ENCODE measurements at regions not wholly inside any gene's neighbourhood (a gene's known extent, or its start where the extent isn't known, plus 50 kb on each side); places are given as distances from the start of the nearest gene placed in this dataset.

GRCh38 chr3:80470433-80470832 lies 702.6 kb upstream of the ROBO1 start:
- DNase-seq (ENCODE audit: low spot score in 2 of 2): no peak
- H3K4me3 ChIP-seq: no peak overlapping the region
- no peaks in the 10 kb centered on the region for H3K4me1 ChIP-seq
- H3K27me3 ChIP-seq: no peaks in the 10 kb centered on the region
- no peaks in the 10 kb centered on the region for H3K9me3 ChIP-seq
- no peak for TF ChIP-seq EP300 (IDR thresholded peaks at IDR 0.05)
- TF ChIP-seq CTCF (IDR thresholded peaks at IDR 0.05): no peak
- TF ChIP-seq POLR2A (IDR thresholded peaks at IDR 0.05): no peak
- 68 to 88% methylated on average over 2 of the region's 2 CpGs for WGBS, 2 donors
- no peaks in the 10 kb centered on the region for H3K36me3 ChIP-seq
- H3K27ac ChIP-seq: no peak overlapping the region

GRCh38 chr3:80465746-80466145 lies 697.9 kb upstream of the ROBO1 start:
- no peak overlapping the region for H3K4me3 ChIP-seq
- no peaks in the 10 kb centered on the region for H3K27me3 ChIP-seq
- H3K27ac ChIP-seq: no peak overlapping the region
- TF ChIP-seq CTCF (IDR thresholded peaks at IDR 0.05): no peak
- TF ChIP-seq EP300 (IDR thresholded peaks at IDR 0.05): no peak
- TF ChIP-seq POLR2A (IDR thresholded peaks at IDR 0.05): no peak
- H3K9me3 ChIP-seq: no peaks in the 10 kb centered on the region
- H3K36me3 ChIP-seq: no peaks in the 10 kb centered on the region
- no peaks in the 10 kb centered on the region for H3K4me1 ChIP-seq
- WGBS, 2 donors: 94 to 100% methylated on average over 1 of the region's 1 CpG
- no peak for DNase-seq (ENCODE audit: low spot score in 2 of 2)

- no peak for DNase-seq (ENCODE audit: low spot score in 2 of 2)
- Histone ChIP-seq H3K27me3 (no peaks in the 10 kb centered on the region), H3K4me3 (no peak overlapping the region), H3K9me3 (no peaks in the 10 kb centered on the region), H3K4me1 (no peaks in the 10 kb centered on the region), H3K27ac (no peak overlapping the region), H3K36me3 (no peaks in the 10 kb centered on the region)
- TF ChIP-seq CTCF (IDR thresholded peaks at IDR 0.05) (no peak), EP300 (IDR thresholded peaks at IDR 0.05) (no peak), POLR2A (IDR thresholded peaks at IDR 0.05) (no peak)
Measured at GRCh38 chr3:80451393-80451792, 683.6 kb upstream of the ROBO1 start.

- no peak overlapping the region for H3K27ac ChIP-seq
Measured at GRCh38 chr3:80445641-80446040, 677.8 kb upstream of the ROBO1 start.

GRCh38 chr3:80445053-80445452 lies 677.3 kb upstream of the ROBO1 start:
- H3K4me1 ChIP-seq: no peaks in the 10 kb centered on the region
- no peaks in the 10 kb centered on the region for H3K27me3 ChIP-seq
- WGBS, 2 donors: 81% methylated on average over 1 of the region's 1 CpG
- no peak overlapping the region for H3K27ac ChIP-seq
- no peak for DNase-seq (ENCODE audit: low spot score in 2 of 2)
- no peaks in the 10 kb centered on the region for H3K36me3 ChIP-seq
- H3K9me3 ChIP-seq: peaks cover 0 to 2% (median 0%) of the 10 kb centered on the region in 4 donors
- no peak overlapping the region for H3K4me3 ChIP-seq
- TF ChIP-seq EP300 (IDR thresholded peaks at IDR 0.05) (no peak), CTCF (IDR thresholded peaks at IDR 0.05) (no peak), POLR2A (IDR thresholded peaks at IDR 0.05) (no peak)

More at GRCh38 chr3:80445641-80446040, 677.8 kb upstream of the ROBO1 start:
- Histone ChIP-seq H3K36me3 (no peaks in the 10 kb centered on the region), H3K9me3 (peaks cover 0 to under 1% (median 0%) of the 10 kb centered on the region in 4 donors), H3K27me3 (no peaks in the 10 kb centered on the region), H3K4me1 (no peaks in the 10 kb centered on the region), H3K4me3 (no peak overlapping the region)
- WGBS, 2 donors: 66 to 79% methylated on average over 5 of the region's 5 CpGs
- DNase-seq (ENCODE audit: low spot score in 2 of 2): no peak
- TF ChIP-seq POLR2A (IDR thresholded peaks at IDR 0.05): no peak
- no peak for TF ChIP-seq EP300 (IDR thresholded peaks at IDR 0.05)
- no peak for TF ChIP-seq CTCF (IDR thresholded peaks at IDR 0.05)

Measured in tibial nerve (tissue), 4 donors.